ENCODE measurements at regions not wholly inside any gene's neighbourhood (a gene's known extent, or its start where the extent isn't known, plus 50 kb on each side); places are given as distances from the start of the nearest gene placed in this dataset.

DNA sequence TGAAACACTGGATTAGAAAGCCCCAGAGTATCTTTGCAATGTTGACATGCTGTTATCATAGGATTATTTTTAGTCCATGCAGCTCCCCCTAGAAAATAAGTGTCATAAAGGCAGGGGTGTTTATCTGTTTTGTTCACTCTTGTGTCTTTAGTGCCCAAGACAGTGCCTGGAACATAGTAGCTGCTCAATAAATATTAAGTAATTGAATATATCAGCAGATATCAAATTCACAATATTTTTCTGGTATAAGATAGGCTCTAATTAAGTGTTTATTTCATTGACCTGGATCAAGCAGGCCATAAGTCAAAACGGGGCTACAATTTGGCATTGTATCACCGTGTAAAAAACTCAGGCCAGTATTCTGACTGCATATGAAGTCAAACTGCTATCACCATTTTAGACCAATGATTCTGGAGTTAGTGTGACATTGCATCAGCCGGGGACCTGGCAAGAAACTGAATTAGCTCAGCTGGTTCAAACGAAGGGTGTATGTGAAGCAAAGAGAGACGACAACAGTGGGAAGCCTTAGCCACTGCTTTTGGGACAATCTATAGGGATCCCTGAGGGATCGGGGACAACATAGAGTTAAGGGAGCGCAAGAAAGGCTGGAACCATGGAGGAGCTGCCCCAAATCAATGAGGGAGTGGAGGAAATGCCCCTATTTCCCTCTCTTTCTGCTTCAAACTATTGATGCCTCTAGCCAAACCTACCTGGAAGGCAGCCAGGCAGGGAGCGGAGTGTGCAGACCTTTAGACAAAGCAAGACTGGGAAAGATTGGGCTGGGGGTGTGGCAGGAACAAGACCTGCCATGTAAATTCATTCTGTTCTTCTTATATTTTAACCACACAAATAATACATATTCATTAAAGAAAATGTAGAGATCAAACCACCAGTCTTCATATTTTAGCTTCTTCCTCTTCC is 112.2 kb downstream of the PLEKHG1 start (continued):
- TF ChIP-seq, protein P1, sequence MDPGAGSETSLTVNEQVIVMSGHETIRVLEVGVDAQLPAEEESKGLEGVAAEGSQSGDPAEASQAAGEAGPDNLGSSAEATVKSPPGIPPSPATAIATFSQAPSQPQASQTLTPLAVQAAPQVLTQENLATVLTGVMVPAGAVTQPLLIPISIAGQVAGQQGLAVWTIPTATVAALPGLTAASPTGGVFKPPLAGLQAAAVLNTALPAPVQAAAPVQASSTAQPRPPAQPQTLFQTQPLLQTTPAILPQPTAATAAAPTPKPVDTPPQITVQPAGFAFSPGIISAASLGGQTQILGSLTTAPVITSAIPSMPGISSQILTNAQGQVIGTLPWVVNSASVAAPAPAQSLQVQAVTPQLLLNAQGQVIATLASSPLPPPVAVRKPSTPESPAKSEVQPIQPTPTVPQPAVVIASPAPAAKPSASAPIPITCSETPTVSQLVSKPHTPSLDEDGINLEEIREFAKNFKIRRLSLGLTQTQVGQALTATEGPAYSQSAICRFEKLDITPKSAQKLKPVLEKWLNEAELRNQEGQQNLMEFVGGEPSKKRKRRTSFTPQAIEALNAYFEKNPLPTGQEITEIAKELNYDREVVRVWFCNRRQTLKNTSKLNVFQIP (CRISPR knock-in tag; IDR thresholded peaks at IDR 0.05; ENCODE audit: borderline replicate concordance, low read depth): no peak

DNA sequence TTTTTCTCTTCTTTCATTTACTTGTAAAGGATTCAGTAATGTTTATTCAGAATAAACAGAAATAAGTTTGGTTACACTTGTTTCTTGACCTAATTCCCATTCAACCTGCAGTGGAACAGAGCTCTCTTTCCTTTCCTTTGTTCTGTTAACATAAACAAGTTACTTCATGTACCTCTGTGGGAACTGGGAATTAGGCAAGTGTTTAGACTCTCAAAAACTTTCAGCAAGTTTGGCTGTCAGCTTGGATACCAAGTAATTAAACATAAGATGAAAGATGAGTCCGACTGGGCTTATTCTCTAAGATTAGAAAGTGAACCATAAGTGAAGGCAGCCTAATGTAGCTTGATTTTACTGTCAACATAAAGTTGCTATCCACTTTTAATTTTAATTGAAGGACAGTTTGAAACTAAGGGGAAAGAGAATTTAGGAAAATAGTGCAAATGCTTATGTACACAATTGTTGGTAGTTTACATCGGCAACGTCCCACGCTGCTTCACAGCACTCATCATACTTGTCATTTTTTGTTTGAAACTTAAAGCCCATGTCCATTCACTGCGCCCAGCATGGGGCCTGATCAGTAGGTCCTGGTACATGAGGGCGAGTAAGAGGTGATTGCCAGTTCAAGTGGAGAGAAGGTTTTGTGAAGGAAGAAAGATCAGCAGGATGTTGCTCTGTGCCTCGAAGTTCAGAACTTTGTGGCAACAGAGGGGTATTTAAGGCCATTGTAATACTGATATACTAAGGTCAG is 113.0 kb downstream of the PLEKHG1 start:
- ATAC-seq: no peak
- no peak for TF ChIP-seq ZFP30 (CRISPR knock-in tag; IDR thresholded peaks at IDR 0.05)
- TF ChIP-seq TOX (CRISPR knock-in tag; IDR thresholded peaks at IDR 0.05; ENCODE audit: borderline replicate concordance): no peak
- TF ChIP-seq, protein P2, sequence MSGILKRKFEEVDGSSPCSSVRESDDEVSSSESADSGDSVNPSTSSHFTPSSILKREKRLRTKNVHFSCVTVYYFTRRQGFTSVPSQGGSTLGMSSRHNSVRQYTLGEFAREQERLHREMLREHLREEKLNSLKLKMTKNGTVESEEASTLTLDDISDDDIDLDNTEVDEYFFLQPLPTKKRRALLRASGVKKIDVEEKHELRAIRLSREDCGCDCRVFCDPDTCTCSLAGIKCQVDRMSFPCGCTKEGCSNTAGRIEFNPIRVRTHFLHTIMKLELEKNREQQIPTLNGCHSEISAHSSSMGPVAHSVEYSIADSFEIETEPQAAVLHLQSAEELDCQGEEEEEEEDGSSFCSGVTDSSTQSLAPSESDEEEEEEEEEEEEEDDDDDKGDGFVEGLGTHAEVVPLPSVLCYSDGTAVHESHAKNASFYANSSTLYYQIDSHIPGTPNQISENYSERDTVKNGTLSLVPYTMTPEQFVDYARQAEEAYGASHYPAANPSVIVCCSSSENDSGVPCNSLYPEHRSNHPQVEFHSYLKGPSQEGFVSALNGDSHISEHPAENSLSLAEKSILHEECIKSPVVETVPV (CRISPR knock-in tag; IDR thresholded peaks at IDR 0.05): no peak
- no peak for TF ChIP-seq ESRRG (CRISPR knock-in tag; IDR thresholded peaks at IDR 0.05)
- TF ChIP-seq OSR1 (CRISPR knock-in tag; IDR thresholded peaks at IDR 0.05): no peak
- TF ChIP-seq TCF4 (CRISPR knock-in tag; IDR thresholded peaks at IDR 0.05; ENCODE audit: borderline replicate concordance): no peak
- no peak for TF ChIP-seq ZFP3 (CRISPR knock-in tag; IDR thresholded peaks at IDR 0.05)
- TF ChIP-seq, protein P3, sequence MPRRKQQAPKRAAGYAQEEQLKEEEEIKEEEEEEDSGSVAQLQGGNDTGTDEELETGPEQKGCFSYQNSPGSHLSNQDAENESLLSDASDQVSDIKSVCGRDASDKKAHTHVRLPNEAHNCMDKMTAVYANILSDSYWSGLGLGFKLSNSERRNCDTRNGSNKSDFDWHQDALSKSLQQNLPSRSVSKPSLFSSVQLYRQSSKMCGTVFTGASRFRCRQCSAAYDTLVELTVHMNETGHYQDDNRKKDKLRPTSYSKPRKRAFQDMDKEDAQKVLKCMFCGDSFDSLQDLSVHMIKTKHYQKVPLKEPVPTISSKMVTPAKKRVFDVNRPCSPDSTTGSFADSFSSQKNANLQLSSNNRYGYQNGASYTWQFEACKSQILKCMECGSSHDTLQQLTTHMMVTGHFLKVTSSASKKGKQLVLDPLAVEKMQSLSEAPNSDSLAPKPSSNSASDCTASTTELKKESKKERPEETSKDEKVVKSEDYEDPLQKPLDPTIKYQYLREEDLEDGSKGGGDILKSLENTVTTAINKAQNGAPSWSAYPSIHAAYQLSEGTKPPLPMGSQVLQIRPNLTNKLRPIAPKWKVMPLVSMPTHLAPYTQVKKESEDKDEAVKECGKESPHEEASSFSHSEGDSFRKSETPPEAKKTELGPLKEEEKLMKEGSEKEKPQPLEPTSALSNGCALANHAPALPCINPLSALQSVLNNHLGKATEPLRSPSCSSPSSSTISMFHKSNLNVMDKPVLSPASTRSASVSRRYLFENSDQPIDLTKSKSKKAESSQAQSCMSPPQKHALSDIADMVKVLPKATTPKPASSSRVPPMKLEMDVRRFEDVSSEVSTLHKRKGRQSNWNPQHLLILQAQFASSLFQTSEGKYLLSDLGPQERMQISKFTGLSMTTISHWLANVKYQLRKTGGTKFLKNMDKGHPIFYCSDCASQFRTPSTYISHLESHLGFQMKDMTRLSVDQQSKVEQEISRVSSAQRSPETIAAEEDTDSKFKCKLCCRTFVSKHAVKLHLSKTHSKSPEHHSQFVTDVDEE (CRISPR knock-in tag; IDR thresholded peaks at IDR 0.05): no peak
- TF ChIP-seq RARB (CRISPR knock-in tag; IDR thresholded peaks at IDR 0.05): no peak
- TF ChIP-seq SNAI2 (CRISPR knock-in tag; IDR thresholded peaks at IDR 0.05): no peak
- TF ChIP-seq GLIS3 (CRISPR knock-in tag; IDR thresholded peaks at IDR 0.05): no peak
- TF ChIP-seq, protein P1 (CRISPR knock-in tag; IDR thresholded peaks at IDR 0.05; ENCODE audit: borderline replicate concordance, low read depth): no peak
- TF ChIP-seq ZNF70 (CRISPR knock-in tag; IDR thresholded peaks at IDR 0.05): no peak
- TF ChIP-seq, protein P4, sequence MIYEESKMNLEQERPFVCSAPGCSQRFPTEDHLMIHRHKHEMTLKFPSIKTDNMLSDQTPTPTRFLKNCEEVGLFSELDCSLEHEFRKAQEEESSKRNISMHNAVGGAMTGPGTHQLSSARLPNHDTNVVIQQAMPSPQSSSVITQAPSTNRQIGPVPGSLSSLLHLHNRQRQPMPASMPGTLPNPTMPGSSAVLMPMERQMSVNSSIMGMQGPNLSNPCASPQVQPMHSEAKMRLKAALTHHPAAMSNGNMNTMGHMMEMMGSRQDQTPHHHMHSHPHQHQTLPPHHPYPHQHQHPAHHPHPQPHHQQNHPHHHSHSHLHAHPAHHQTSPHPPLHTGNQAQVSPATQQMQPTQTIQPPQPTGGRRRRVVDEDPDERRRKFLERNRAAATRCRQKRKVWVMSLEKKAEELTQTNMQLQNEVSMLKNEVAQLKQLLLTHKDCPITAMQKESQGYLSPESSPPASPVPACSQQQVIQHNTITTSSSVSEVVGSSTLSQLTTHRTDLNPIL (CRISPR knock-in tag; IDR thresholded peaks at IDR 0.05; ENCODE audit: low read depth): no peak
- TF ChIP-seq, protein P5, sequence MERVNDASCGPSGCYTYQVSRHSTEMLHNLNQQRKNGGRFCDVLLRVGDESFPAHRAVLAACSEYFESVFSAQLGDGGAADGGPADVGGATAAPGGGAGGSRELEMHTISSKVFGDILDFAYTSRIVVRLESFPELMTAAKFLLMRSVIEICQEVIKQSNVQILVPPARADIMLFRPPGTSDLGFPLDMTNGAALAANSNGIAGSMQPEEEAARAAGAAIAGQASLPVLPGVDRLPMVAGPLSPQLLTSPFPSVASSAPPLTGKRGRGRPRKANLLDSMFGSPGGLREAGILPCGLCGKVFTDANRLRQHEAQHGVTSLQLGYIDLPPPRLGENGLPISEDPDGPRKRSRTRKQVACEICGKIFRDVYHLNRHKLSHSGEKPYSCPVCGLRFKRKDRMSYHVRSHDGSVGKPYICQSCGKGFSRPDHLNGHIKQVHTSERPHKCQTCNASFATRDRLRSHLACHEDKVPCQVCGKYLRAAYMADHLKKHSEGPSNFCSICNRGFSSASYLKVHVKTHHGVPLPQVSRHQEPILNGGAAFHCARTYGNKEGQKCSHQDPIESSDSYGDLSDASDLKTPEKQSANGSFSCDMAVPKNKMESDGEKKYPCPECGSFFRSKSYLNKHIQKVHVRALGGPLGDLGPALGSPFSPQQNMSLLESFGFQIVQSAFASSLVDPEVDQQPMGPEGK (CRISPR knock-in tag; IDR thresholded peaks at IDR 0.05; ENCODE audit: borderline replicate concordance): no peak
- TF ChIP-seq ZNF8 (CRISPR knock-in tag; IDR thresholded peaks at IDR 0.05): no peak
- no peak for TF ChIP-seq ARNTL (CRISPR knock-in tag; IDR thresholded peaks at IDR 0.05; ENCODE audit: borderline replicate concordance, low read depth)
- TF ChIP-seq BACH2 (CRISPR knock-in tag; IDR thresholded peaks at IDR 0.05; ENCODE audit: borderline replicate concordance): no peak

Data from SK-N-SH treated with all-trans-retinoic acid at 6 μM for 48 hours (cell line).